H1 (cell line): ENCODE measurements at regions not wholly inside any gene's neighbourhood (a gene's known extent, or its start where the extent isn't known, plus 50 kb on each side); places are given as distances from the start of the nearest gene placed in this dataset.

Experiments
- CTBP2 ChIP-seq: IDR thresholded peaks from 2 replicates; pipeline ENCODE4 v1.7.0; 2011; ENCODE audit warnings: borderline replicate concordance, mild to moderate bottlenecking, moderate library complexity, mixed read lengths, low read length; ENCODE audit not compliant: insufficient read depth, insufficient read length
- CTCF ChIP-seq, 3 experiments: IDR thresholded peaks; 1 replicate in 2 of 3; 2 replicates in 1 of 3; pipeline versions ENCODE4 v1.5.1 to v1.6.1; 2011; ENCODE audit warnings: low read length in 3 of 3, mild to moderate bottlenecking in 3 of 3, inconsistent platforms in 2 of 3, low read depth in 1 of 3, moderate library complexity in 1 of 3; ENCODE audit not compliant: insufficient read depth in 1 of 3; ENCODE audit errors: control extremely low read depth in 1 of 3
- MAFK ChIP-seq: IDR thresholded peaks from 2 replicates; pipeline ENCODE4 v1.6.1; 2012; ENCODE audit warnings: low read depth, mild to moderate bottlenecking, improper control_type of control experiment, low read length

GRCh38 chr17:33508215-33508614 is 215.1 kb upstream of the ASIC2 start (continued):
- TF ChIP-seq MAFK (no peak), CTCF (IDR thresholded peaks at IDR 0.05; ENCODE audit: control extremely low read depth in 1 of 3, insufficient read depth in 1 of 3, low read depth in 1 of 3, low read length in 3 of 3) (no peak), CTBP2 (no peak)
